ENCODE measurements at regions not wholly inside any gene's neighbourhood (a gene's known extent, or its start where the extent isn't known, plus 50 kb on each side); places are given as distances from the start of the nearest gene placed in this dataset.
A peak's percentile ranks its signal among the peaks of the same experiment; 100 is the strongest.
"Not testable (repeated sequence)": the region's sequence is repeated elsewhere in the genome, so short reads cannot be mapped to it uniquely, and the experiment has no call there.

DNA sequence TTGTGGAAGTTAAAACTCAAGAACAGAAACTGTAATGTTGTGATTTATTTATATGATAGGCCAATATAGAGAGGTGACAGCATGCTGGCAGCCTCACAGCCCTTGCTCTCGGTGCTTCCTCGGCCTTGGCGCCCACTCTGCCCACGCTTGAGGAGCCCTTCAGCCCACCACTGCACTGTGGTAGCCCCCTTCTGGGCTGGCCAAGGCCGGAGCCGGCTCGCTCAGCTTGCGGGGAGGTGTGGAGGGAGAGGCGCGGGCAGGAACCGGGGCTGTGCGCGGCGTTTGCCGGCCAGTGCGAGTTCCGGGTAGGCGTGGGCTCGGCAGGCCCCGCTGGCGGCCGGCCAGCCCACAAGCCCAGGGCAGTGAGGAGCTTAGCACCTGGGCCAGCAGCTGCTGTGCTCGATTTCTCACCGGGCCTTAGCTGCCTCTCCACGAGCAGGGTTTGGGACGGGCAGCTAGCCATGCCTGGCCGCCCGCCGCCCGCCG is 65.8 kb upstream of the SLC8A3 start:
- peak overlapping the region; percentile 39 for H3K4me3 ChIP-seq (ENCODE audit: low read length)
- TF ChIP-seq, protein P1, sequence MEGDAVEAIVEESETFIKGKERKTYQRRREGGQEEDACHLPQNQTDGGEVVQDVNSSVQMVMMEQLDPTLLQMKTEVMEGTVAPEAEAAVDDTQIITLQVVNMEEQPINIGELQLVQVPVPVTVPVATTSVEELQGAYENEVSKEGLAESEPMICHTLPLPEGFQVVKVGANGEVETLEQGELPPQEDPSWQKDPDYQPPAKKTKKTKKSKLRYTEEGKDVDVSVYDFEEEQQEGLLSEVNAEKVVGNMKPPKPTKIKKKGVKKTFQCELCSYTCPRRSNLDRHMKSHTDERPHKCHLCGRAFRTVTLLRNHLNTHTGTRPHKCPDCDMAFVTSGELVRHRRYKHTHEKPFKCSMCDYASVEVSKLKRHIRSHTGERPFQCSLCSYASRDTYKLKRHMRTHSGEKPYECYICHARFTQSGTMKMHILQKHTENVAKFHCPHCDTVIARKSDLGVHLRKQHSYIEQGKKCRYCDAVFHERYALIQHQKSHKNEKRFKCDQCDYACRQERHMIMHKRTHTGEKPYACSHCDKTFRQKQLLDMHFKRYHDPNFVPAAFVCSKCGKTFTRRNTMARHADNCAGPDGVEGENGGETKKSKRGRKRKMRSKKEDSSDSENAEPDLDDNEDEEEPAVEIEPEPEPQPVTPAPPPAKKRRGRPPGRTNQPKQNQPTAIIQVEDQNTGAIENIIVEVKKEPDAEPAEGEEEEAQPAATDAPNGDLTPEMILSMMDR (conservative IDR thresholded peaks at IDR 0.05; ENCODE audit: low read length): no peak
- peak; percentile 6 for DNase-seq (ENCODE audit: low read depth)

DNA sequence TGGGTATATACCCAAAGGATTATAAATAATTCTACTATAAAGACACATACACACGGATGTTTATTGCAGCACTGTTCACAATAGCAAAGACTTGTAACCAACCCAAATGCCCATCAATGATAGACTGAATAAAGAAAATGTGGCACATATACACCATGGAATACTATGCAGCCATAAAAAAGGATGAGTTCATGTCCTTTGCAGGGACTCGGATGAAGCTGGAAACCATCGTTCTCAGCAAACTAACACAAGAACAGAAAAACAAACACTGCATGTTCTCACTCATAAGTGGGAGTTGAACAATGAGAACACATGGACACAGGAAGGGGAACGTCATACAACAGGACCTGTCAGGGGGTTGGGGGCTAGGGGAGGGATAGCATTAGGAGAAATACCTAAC is 64.8 kb upstream of the SLC8A3 start:
- not testable (repeated sequence) for DNase-seq (ENCODE audit: low read depth); H3K4me3 ChIP-seq (ENCODE audit: low read length)

GRCh38 chr14:70245026-70245425 is 56.3 kb upstream of the SLC8A3 start:
- no peak for DNase-seq (ENCODE audit: low read depth)
- no peak overlapping the region for H3K4me3 ChIP-seq (ENCODE audit: low read length)
- TF ChIP-seq, protein P1 (conservative IDR thresholded peaks at IDR 0.05; ENCODE audit: low read length): no peak

GRCh38 chr14:70239802-70240201 is 51.1 kb upstream of the SLC8A3 start:
- DNase-seq (ENCODE audit: low read depth): no peak
- no peak overlapping the region for H3K4me3 ChIP-seq (ENCODE audit: low read length)
- TF ChIP-seq, protein P1 (conservative IDR thresholded peaks at IDR 0.05; ENCODE audit: low read length): no peak

DNA sequence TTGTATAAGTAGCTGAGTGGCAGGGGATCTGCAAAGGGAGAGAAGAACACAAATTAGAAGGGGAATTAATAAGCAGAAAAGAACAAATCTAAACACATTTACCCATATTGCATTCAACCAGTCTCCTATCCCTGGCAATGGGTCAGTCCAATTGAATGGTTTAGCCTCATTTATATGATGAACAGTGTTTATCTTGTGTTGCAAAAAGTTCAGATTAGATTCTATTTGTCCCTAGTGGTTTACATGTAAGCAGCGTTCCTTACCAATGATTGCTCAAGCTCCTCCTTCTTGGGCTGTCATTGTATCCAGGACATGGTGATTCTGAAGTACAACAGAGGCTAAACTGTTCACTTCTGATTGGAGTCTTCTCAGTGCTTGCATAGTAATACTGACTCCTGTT is 49.9 kb upstream of the SLC8A3 start:
- not testable (repeated sequence) for H3K4me3 ChIP-seq (ENCODE audit: low read length); DNase-seq (ENCODE audit: low read depth)

All from AG10803 (cell line).